NCI-H82 (cell line): ENCODE measurements at regions not wholly inside any gene's neighbourhood (a gene's known extent, or its start where the extent isn't known, plus 50 kb on each side); places are given as distances from the start of the nearest gene placed in this dataset.
"Not testable (repeated sequence)": the region's sequence is repeated elsewhere in the genome, so short reads cannot be mapped to it uniquely, and the experiment has no call there.

Experiments used
- DNase-seq: peaks from one replicate; lab custom pipeline; 2025; lab: John Stamatoyannopoulos, UW

GRCh38 chr1:80531182-80531581 lies 1269.6 kb upstream of the ADGRL2 start:
- no peak for DNase-seq

- no peak for DNase-seq
These were observed 1271.2 kb upstream of the ADGRL2 start for GRCh38 chr1:80529546-80529945.

- DNase-seq: no peak
These were observed 1276.9 kb upstream of the ADGRL2 start for GRCh38 chr1:80523861-80524260.

GRCh38 chr1:80523071-80523470 lies 1277.7 kb upstream of the ADGRL2 start:
- DNase-seq: not testable (repeated sequence)

- DNase-seq: no peak
These were observed 1279.8 kb upstream of the ADGRL2 start for GRCh38 chr1:80520949-80521348.

GRCh38 chr1:80517062-80517461 lies 1283.7 kb upstream of the ADGRL2 start:
- DNase-seq: no peak

- no peak for DNase-seq
These were observed 1290.7 kb upstream of the ADGRL2 start for GRCh38 chr1:80509965-80510522.

GRCh38 chr1:80506216-80506615 lies 1294.5 kb upstream of the ADGRL2 start:
- no peak for DNase-seq

GRCh38 chr1:80498673-80499072 lies 1302.1 kb upstream of the ADGRL2 start:
- DNase-seq: no peak

GRCh38 chr1:80495806-80496205 lies 1304.9 kb upstream of the ADGRL2 start:
- DNase-seq: no peak

GRCh38 chr1:80472145-80472544 lies 1328.6 kb upstream of the ADGRL2 start:
- no peak for DNase-seq

GRCh38 chr1:80468356-80468755 lies 1332.4 kb upstream of the ADGRL2 start:
- DNase-seq: no peak

- no peak for DNase-seq
These were observed 1338.7 kb upstream of the ADGRL2 start for GRCh38 chr1:80462006-80462405.

GRCh38 chr1:80457409-80457808 lies 1343.3 kb upstream of the ADGRL2 start:
- no peak for DNase-seq

- no peak for DNase-seq
These were observed 1347.0 kb upstream of the ADGRL2 start for GRCh38 chr1:80453775-80454174.

GRCh38 chr1:80450711-80451110 lies 1350.0 kb upstream of the ADGRL2 start:
- DNase-seq: no peak

- no peak for DNase-seq
These were observed 1352.7 kb upstream of the ADGRL2 start for GRCh38 chr1:80448081-80448480.

GRCh38 chr1:80447526-80447925 lies 1353.2 kb upstream of the ADGRL2 start:
- DNase-seq: no peak

- no peak for DNase-seq
These were observed 1355.7 kb upstream of the ADGRL2 start for GRCh38 chr1:80445033-80445432.

GRCh38 chr1:80444171-80444570 lies 1356.6 kb upstream of the ADGRL2 start:
- no peak for DNase-seq

- DNase-seq: peak; percentile 5
These were observed 1359.1 kb upstream of the ADGRL2 start for GRCh38 chr1:80441664-80442063.

GRCh38 chr1:80436851-80437250 lies 1363.9 kb upstream of the ADGRL2 start:
- DNase-seq: no peak

- DNase-seq: no peak
These were observed 1372.9 kb upstream of the ADGRL2 start for GRCh38 chr1:80427881-80428280.

- DNase-seq: no peak
These were observed 1376.5 kb upstream of the ADGRL2 start for GRCh38 chr1:80424249-80424648.

GRCh38 chr1:80418134-80418533 lies 1382.6 kb upstream of the ADGRL2 start:
- DNase-seq: no peak
